Hypothalamus (tissue), 51 donors: ENCODE measurements at regions not wholly inside any gene's neighbourhood (a gene's known extent, or its start where the extent isn't known, plus 50 kb on each side); places are given as distances from the start of the nearest gene placed in this dataset.
A peak's percentile ranks its signal among the peaks of the same experiment; 100 is the strongest.
"Not testable (repeated sequence)": the region's sequence is repeated elsewhere in the genome, so short reads cannot be mapped to it uniquely, and the experiment has no call there.

ENCODE experiments used
- DNase-seq, 51 donors: peaks; one replicate each; lab custom pipeline; 2025; lab: John Stamatoyannopoulos, UW

- DNase-seq = no peak
These were observed 142.1 kb upstream of the USP9X start for GRCh38 chrX:40943093-40943641.

- DNase-seq = peak in 1 of 51 donors; percentile 0
These were observed 139.9 kb upstream of the USP9X start for GRCh38 chrX:40945361-40945713.

GRCh38 chrX:40947276-40947675, 138.0 kb upstream of the USP9X start:
- no peak for DNase-seq

GRCh38 chrX:40949071-40949470, 136.2 kb upstream of the USP9X start:
- no peak for DNase-seq

- DNase-seq = no peak
These were observed 134.7 kb upstream of the USP9X start for GRCh38 chrX:40950546-40950945.

- DNase-seq = not testable (repeated sequence)
These were observed 133.8 kb upstream of the USP9X start for GRCh38 chrX:40951407-40951806.

- DNase-seq = no peak
These were observed 132.4 kb upstream of the USP9X start for GRCh38 chrX:40952855-40953254.

- no peak for DNase-seq
These were observed 131.9 kb upstream of the USP9X start for GRCh38 chrX:40953369-40953768.

- DNase-seq = no peak
These were observed 125.2 kb upstream of the USP9X start for GRCh38 chrX:40960041-40960440.

- no peak for DNase-seq
These were observed 122.3 kb upstream of the USP9X start for GRCh38 chrX:40962793-40963407.

- DNase-seq = no peak
These were observed 121.2 kb upstream of the USP9X start for GRCh38 chrX:40964008-40964407.

- DNase-seq = no peak
These were observed 120.3 kb upstream of the USP9X start for GRCh38 chrX:40964633-40965586.

- no peak for DNase-seq
These were observed 118.9 kb upstream of the USP9X start for GRCh38 chrX:40966213-40966820.

- no peak for DNase-seq
These were observed 117.1 kb upstream of the USP9X start for GRCh38 chrX:40968180-40968579.

GRCh38 chrX:40971736-40972135, 113.5 kb upstream of the USP9X start:
- no peak for DNase-seq

GRCh38 chrX:40973619-40974018, 111.6 kb upstream of the USP9X start:
- DNase-seq = no peak

GRCh38 chrX:40975951-40976350, 109.3 kb upstream of the USP9X start:
- no peak for DNase-seq

- DNase-seq = no peak
These were observed 108.3 kb upstream of the USP9X start for GRCh38 chrX:40976981-40977380.

GRCh38 chrX:40984962-40985361, 100.3 kb upstream of the USP9X start:
- no peak for DNase-seq

- no peak for DNase-seq
These were observed 97.8 kb upstream of the USP9X start for GRCh38 chrX:40987413-40987812.

- DNase-seq = no peak
These were observed 97.1 kb upstream of the USP9X start for GRCh38 chrX:40988100-40988499.
